RCC 7860 (cell line): ENCODE measurements at regions not wholly inside any gene's neighbourhood (a gene's known extent, or its start where the extent isn't known, plus 50 kb on each side); places are given as distances from the start of the nearest gene placed in this dataset.
A peak's percentile ranks its signal among the peaks of the same experiment; 100 is the strongest.

Source experiments
- DNase-seq: peaks from one replicate; pipeline ENCODE4 v3.0.0-alpha.2; 2015; ENCODE audit warnings: low spot score
- FAIRE-seq: peaks from 2 replicates; lab custom pipeline; 2012; peaks lifted over from hg19 to GRCh38; lab: Jason Lieb, UNC

GRCh38 chr2:144943986-144944385, 424.1 kb upstream of the ZEB2 start:
- DNase-seq (no peak), FAIRE-seq (no peak)

GRCh38 chr2:144943293-144943941, 423.5 kb upstream of the ZEB2 start:
- FAIRE-seq = no peak
- no peak for DNase-seq

GRCh38 chr2:144942516-144943256, 422.8 kb upstream of the ZEB2 start:
- DNase-seq (no peak), FAIRE-seq (peak; percentile 22)

DNA sequence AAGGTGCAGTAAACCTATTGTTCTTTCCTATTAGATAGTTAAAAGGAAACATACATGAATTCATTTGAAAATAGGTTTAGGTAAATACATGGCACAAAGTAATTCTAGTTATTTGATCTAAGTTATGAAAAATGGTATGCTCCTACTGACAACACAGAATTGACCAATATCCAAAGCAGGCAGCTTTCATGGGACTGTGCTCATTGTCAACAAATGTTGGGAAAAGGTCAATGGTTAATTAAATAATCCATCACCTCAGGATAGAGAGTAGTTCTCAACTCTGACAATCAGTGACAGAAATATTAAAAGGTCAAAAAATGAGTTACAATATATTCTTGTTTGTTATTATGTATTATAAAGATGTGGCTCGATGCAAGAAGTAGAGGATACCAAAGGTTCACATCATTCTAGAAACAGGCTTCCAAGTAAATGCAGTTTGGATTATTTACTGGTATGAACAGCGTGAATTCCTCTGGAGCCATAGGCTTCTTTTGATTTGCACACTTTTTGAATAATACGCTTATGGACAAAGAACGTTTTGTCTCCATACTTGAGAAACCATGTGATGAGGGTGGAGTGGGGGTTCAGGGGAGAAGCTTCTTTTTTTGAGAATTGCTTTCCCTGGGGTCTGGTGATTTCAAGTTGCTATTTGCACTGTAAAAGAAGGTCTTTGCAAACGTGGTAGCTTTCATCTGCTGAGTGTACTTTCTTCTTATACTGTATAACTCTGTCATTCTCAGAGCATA, 422.0 kb upstream of the ZEB2 start:
- FAIRE-seq = no peak
- DNase-seq = no peak

- DNase-seq (no peak), FAIRE-seq (no peak)
These were observed 419.7 kb upstream of the ZEB2 start for GRCh38 chr2:144939590-144939989.

GRCh38 chr2:144937910-144938709, 418.2 kb upstream of the ZEB2 start:
- DNase-seq = peak; percentile 51
- peak; percentile 81 for FAIRE-seq

DNA sequence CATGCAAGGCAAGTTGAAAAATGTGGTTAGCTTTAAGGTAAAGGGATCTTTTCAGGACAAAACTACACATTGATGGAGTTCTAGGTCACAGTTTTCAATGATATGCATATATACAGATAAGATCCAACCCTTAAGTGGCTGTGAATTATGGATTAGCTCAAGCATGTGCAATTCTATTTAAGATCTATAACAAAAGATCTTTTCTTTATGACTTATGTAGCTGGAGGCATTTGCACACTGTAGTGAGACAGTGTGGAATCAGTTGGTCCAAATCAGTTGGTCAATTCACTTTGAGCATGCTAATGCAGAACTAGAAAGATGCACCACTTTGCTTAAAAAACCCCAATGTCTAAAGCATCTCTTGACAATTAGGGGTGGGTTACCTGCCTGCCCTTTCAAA, 417.1 kb upstream of the ZEB2 start:
- FAIRE-seq (no peak), DNase-seq (no peak)

- FAIRE-seq = no peak
- no peak for DNase-seq
These were observed 416.5 kb upstream of the ZEB2 start for GRCh38 chr2:144936442-144936841.

GRCh38 chr2:144935736-144936135, 415.8 kb upstream of the ZEB2 start:
- no peak for DNase-seq
- no peak for FAIRE-seq

DNA sequence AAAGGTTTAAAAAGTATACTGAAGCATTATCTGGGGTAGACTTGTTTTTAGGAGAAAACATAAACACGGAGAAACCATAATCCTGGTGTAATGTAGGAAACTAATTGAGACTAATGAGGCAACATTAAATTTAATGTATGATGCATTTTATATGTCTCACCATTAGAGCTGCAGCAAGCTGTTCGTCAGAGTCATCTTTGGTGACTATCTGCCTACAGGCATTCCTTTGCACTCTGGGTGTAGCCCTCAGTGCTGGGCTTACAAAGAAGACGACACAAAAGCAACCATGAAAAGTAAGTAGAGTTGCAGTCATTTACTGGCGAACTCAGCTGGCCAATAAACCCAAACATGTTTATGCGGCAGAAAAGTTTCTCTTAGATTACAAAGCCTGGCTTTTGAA, 415.3 kb upstream of the ZEB2 start:
- FAIRE-seq = no peak
- no peak for DNase-seq

DNA sequence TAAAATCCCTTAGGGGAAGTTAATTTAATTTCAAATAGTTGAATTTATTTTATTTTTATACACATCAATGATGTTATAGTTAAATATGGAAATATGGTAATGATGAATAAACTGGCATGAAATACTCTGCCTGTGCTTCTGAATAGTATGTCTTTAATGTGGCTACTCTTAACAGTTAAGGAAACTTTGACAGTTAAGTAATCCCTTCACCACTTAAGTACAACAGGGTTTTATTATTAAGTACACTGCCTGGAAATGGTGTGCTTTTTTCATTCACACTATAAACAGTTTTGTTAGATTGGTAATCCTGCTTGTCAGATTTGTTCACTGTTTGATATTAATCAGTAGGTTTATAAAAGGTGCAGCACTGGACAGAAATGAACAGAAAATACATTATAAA, 412.0 kb upstream of the ZEB2 start:
- FAIRE-seq = no peak
- no peak for DNase-seq

DNA sequence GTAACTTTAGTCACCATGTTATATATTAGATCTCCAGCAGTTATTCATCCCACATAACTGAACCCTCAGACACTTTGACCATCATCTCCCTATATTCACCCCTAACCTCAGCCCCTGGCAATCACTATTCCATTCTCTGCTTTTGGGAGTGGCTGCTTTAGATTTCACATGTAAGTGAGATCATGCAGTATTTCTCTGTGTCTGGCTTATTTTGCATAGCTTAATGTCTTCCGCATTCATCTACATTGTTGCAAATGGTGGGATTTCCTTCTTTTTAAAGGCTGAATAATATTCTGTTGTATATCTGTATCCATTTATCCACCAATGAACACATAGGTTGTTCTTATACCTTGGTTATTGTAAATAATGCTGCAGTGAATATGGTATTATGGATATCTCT, 411.6 kb upstream of the ZEB2 start:
- FAIRE-seq = no peak
- DNase-seq = no peak

DNA sequence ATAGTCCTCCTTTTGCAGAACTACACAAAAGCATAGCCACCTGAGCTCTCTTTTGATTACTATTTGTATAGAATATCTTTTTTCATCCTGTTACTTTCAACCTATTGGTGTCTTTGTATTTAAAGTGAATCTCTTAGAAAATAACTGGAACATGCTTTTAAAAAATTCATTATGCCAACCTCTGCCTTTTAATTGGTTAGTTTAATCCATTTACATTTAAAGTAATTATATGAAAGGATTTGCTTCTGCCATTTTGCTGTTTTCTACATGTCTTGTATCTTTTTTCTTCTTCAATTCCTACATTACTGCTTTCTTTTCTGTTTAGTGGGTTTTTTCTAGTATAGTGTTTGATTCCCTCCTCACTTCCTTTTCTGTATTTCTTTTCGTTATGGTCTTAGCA, 407.5 kb upstream of the ZEB2 start:
- FAIRE-seq = no peak
- no peak for DNase-seq

GRCh38 chr2:144925886-144926285, 406.0 kb upstream of the ZEB2 start:
- no peak for FAIRE-seq
- DNase-seq = no peak

- no peak for FAIRE-seq
These were observed 404.9 kb upstream of the ZEB2 start for GRCh38 chr2:144924827-144925226.

GRCh38 chr2:144922519-144922918, 402.6 kb upstream of the ZEB2 start:
- DNase-seq = no peak
- no peak for FAIRE-seq

More at GRCh38 chr2:144924827-144925226, 404.9 kb upstream of the ZEB2 start:
- DNase-seq = no peak

GRCh38 chr2:144920755-144921530, 401.0 kb upstream of the ZEB2 start:
- DNase-seq = no peak
- no peak for FAIRE-seq

DNA sequence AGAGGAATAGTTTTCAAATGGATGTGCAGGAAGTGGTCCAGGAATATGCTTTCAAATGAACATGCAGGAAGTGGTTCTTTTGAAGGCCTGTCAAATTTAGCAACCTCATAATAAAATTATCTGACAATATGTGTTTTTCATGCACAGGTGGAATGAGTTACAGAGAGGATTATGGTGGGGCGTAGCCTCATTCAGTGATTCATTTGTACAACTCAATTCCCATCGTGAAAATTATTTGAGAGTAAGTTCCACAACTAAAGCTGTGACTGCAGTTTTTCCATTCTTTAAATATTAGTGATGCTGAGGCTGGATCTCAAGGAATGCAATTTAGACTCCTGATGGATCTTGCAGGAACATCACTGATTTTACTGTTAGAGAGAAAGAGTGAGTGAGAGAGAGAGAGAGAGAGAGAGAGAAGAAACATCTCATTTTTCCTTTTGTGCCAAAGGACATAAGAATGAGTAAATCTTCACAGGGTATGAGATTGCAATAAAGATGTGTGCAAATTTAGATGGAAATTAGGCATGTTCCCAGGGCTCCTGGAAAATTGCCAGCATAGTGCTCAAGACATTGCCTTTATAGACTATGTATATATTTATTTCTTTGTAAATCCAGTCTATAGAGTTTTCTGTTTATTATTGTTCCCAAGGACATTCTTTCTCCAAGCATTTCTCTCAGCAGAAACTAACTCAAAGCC, 394.9 kb upstream of the ZEB2 start:
- no peak for DNase-seq
- no peak for FAIRE-seq

- FAIRE-seq (no peak), DNase-seq (no peak)
These were observed 394.2 kb upstream of the ZEB2 start for GRCh38 chr2:144914113-144914512.

DNA sequence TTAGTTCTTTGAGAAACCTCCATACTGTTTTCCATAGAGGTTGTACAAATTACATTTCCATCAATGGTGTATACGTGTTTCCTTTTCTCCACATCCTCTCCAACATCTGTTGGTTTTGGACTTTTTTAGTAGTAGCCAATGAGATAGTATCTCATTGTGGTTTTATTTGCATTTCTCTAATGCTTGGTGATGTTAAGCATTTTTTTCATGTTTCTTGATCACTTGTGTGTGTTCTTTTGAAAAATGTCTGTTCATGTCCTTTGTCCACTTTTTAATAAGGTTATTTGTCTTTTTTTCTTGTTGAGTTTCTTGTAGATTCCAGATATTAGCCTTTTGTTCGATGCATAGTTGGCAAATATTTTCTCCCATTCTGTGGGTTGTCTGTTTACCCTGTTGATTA, 392.3 kb upstream of the ZEB2 start:
- DNase-seq (no peak), FAIRE-seq (no peak)
